Lower lobe of right lung (tissue), 2 donors: ENCODE measurements at regions not wholly inside any gene's neighbourhood (a gene's known extent, or its start where the extent isn't known, plus 50 kb on each side); places are given as distances from the start of the nearest gene placed in this dataset.

ENCODE experiments used
- ATAC-seq, 2 donors: fragments of 200-7000 bp; cut with Tn5 transposase; one replicate each; pipeline ENCODE4 v1.9.1; 2020 to 2022; ENCODE audit warnings: mild to moderate bottlenecking in 2 of 2, moderate library complexity in 2 of 2
- DNase-seq: peaks from one replicate; pipeline ENCODE4 v3.0.0-alpha.2; 2020
- H3K27ac ChIP-seq: fragments of 200-600 bp; one replicate; pipeline ENCODE4 v1.8.0; 2022
- H3K27me3 ChIP-seq: fragments of 200-600 bp; one replicate; pipeline ENCODE4 v1.8.0; 2022; ENCODE audit warnings: low read depth
- H3K36me3 ChIP-seq: fragments of 200-600 bp; one replicate; pipeline ENCODE4 v1.8.0; 2022; ENCODE audit warnings: mild to moderate bottlenecking
- H3K4me1 ChIP-seq: fragments of 200-600 bp; one replicate; pipeline ENCODE4 v1.8.0; 2022
- H3K4me3 ChIP-seq: fragments of 200-600 bp; one replicate; pipeline ENCODE4 v1.8.0; 2022; ENCODE audit warnings: mild to moderate bottlenecking
- H3K9me3 ChIP-seq: fragments of 200-600 bp; one replicate; pipeline ENCODE4 v1.8.0; 2022
- CTCF ChIP-seq: fragments of 200-600 bp; IDR thresholded peaks from one replicate; pipeline ENCODE4 v1.8.0; 2022; ENCODE audit warnings: antibody characterized with exemption, mild to moderate bottlenecking
- intact Hi-C: fragments of 100-400 bp; cut with DNase I; formaldehyde crosslinking; loops from one replicate; pipeline ENCODE4 v1.11.0; 2022
- donor health status: DM: no; HTN: yes; CAD: no; lungs with severe emphysema.

- Histone ChIP-seq H3K27me3 (no peaks in the 10 kb centered on the region), H3K4me1 (no peaks in the 10 kb centered on the region), H3K36me3 (no peaks in the 10 kb centered on the region), H3K9me3 (no peaks in the 10 kb centered on the region), H3K4me3 (no peak overlapping the region), H3K27ac (no peak overlapping the region)
- DNase-seq (no peak), ATAC-seq (no peak)
- intact Hi-C loops = no loop called here
- no peak for TF ChIP-seq CTCF
Measured at GRCh38 chr10:36341471-36341870, 699.4 kb upstream of the FZD8 start.

DNA sequence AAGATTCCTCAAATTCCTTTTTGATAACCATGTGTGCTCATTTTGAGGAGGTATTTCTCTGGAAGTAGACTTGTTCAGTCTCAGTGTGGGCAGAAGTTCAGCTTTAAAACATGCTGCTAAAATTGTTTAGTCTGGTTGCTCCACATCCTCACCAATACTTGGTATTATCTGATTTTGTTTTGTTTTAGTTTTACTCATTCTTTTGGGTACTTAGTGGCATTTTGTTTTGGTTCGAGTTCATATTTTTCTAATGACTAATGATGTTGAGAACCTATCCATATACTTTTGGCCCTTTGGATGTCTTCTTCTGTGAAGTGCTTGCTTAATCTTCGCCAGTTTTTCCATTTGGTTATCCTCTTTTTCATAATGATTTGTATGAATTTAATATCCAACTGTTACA is 694.2 kb upstream of the FZD8 start:
- no peaks in the 10 kb centered on the region for H3K9me3 ChIP-seq
- no peaks in the 10 kb centered on the region for H3K36me3 ChIP-seq
- intact Hi-C loops = no loop called here
- no peak for TF ChIP-seq CTCF
- no peak for ATAC-seq
- DNase-seq = no peak
- H3K4me3 ChIP-seq = no peak overlapping the region
- H3K27ac ChIP-seq = no peak overlapping the region
- no peaks in the 10 kb centered on the region for H3K4me1 ChIP-seq
- no peaks in the 10 kb centered on the region for H3K27me3 ChIP-seq

GRCh38 chr10:36333446-36333845 is 691.4 kb upstream of the FZD8 start:
- DNase-seq = no peak
- ATAC-seq = no peak
- H3K4me3 ChIP-seq = no peak overlapping the region
- no peaks in the 10 kb centered on the region for H3K27me3 ChIP-seq
- no peaks in the 10 kb centered on the region for H3K4me1 ChIP-seq
- intact Hi-C loops = no loop called here
- no peaks in the 10 kb centered on the region for H3K36me3 ChIP-seq
- H3K27ac ChIP-seq = no peak overlapping the region
- TF ChIP-seq CTCF = no peak
- no peaks in the 10 kb centered on the region for H3K9me3 ChIP-seq

DNA sequence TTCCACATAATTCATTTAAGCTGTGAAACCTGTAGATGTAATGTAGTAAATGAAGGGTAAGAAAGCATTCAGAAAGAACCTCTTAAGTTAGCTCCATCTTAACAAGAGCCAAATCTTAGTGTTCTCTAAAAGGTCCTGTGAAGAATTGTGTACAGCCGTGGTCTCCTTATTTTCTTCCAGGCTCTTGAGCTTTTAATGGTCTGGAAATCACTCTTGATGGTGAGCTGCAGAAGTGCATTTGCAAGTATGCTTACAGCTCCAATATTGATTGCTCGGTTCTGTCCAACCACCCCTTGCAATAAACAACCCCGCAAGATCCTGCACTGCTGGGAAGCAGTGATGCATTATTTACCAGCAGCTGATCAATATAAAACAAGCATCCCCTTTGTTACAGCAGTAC is 690.8 kb upstream of the FZD8 start:
- Histone ChIP-seq H3K27ac (no peak overlapping the region), H3K27me3 (no peaks in the 10 kb centered on the region), H3K4me1 (no peaks in the 10 kb centered on the region), H3K4me3 (no peak overlapping the region), H3K9me3 (no peaks in the 10 kb centered on the region), H3K36me3 (no peaks in the 10 kb centered on the region)
- DNase-seq (no peak), ATAC-seq (no peak)
- intact Hi-C loops = no loop called here
- TF ChIP-seq CTCF = no peak

DNA sequence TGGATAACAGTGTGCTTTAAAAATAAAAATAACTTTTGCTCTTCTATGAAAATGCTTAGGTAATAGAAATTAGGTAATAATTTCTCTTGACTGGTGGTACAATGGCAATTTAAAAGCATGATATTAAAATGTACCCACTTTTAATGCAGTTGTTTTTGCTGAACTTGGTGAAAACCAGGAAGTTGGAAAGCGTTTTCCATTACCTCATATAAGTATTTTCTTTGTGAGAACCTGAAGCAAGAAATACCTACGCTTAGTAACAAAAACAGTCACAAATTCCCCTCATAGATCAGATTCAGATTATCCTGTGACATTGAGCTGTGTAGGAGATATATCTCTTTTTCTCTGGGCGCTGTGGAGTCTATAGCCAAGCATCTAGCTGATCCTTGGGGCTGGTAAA is 689.0 kb upstream of the FZD8 start:
- Histone ChIP-seq H3K9me3 (no peaks in the 10 kb centered on the region), H3K4me3 (no peak overlapping the region), H3K36me3 (no peaks in the 10 kb centered on the region), H3K27ac (no peak overlapping the region), H3K27me3 (no peaks in the 10 kb centered on the region), H3K4me1 (no peaks in the 10 kb centered on the region)
- TF ChIP-seq CTCF = no peak
- DNase-seq = no peak
- intact Hi-C loops = no loop called here
- ATAC-seq = no peak

DNA sequence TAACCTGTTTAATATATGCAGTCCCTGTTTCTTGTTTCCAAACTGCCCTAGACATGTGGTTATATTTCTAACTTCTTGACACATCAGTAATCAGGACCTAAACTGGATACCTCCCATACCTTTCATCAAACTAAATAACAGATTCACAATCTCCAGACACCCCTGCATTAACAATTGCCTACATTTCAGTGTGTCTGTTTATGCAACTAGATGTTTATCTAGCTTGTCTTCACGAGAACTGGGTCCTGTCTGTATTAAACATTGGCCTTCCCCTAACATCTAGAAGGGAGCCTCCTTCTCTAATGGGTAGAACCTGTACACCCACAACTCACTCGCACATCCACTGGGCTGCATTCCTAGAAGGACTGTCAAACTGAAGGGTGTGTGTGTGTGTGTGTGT is 683.7 kb upstream of the FZD8 start:
- no peak for TF ChIP-seq CTCF
- Histone ChIP-seq H3K4me1 (no peaks in the 10 kb centered on the region), H3K4me3 (no peak overlapping the region), H3K27ac (no peak overlapping the region), H3K9me3 (no peaks in the 10 kb centered on the region), H3K27me3 (no peaks in the 10 kb centered on the region), H3K36me3 (no peaks in the 10 kb centered on the region)
- intact Hi-C loops = no loop called here
- no peak for DNase-seq
- no peak for ATAC-seq
